OCI-LY3 (cell line): ENCODE measurements at regions not wholly inside any gene's neighbourhood (a gene's known extent, or its start where the extent isn't known, plus 50 kb on each side); places are given as distances from the start of the nearest gene placed in this dataset.

Experiments
- EZH2phosphoT487 ChIP-seq: fragments of 200-600 bp; shearing (Covaris generic); IDR thresholded peaks from 2 replicates; pipeline ENCODE4 v1.6.1; 2018; ENCODE audit warnings: antibody characterized with exemption, mixed run types, low read depth
- TF ChIP-seq, protein P1 (sequence below): fragments of 200-600, 300-600 bp; sonication (generic); IDR thresholded peaks from 2 replicates; pipeline ENCODE4 v1.5.1; 2014; ENCODE audit warnings: antibody characterized with exemption, low read length, low read depth

DNA sequence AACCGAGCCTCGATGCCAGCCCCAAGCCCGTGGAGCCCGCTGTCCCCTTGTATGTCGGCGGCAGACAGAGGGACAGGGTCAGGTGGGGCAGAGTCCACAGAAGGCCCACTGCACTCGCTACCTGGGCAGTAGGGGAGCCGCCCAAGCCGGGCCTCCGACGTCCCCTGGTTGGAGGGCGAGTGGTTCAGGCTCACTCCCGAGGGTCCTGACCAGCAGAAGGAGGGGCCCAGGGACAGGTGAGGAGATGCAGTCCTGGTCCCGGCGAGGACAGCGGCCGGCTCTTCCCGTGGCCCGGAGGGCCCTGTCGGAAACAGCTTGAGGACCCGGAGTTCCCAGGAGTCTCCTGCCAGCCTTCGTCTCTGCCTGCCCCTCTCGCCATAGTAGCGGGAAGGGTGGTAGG lies 216.7 kb upstream of the SFSWAP start:
- TF ChIP-seq, protein P1, sequence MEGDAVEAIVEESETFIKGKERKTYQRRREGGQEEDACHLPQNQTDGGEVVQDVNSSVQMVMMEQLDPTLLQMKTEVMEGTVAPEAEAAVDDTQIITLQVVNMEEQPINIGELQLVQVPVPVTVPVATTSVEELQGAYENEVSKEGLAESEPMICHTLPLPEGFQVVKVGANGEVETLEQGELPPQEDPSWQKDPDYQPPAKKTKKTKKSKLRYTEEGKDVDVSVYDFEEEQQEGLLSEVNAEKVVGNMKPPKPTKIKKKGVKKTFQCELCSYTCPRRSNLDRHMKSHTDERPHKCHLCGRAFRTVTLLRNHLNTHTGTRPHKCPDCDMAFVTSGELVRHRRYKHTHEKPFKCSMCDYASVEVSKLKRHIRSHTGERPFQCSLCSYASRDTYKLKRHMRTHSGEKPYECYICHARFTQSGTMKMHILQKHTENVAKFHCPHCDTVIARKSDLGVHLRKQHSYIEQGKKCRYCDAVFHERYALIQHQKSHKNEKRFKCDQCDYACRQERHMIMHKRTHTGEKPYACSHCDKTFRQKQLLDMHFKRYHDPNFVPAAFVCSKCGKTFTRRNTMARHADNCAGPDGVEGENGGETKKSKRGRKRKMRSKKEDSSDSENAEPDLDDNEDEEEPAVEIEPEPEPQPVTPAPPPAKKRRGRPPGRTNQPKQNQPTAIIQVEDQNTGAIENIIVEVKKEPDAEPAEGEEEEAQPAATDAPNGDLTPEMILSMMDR: no peak
- no peak for TF ChIP-seq EZH2phosphoT487
